ENCODE measurements at regions not wholly inside any gene's neighbourhood (a gene's known extent, or its start where the extent isn't known, plus 50 kb on each side); places are given as distances from the start of the nearest gene placed in this dataset.

- H3K4me3 ChIP-seq = no peak overlapping the region
- no peaks in the 10 kb centered on the region for H3K4me1 ChIP-seq (replicated peaks in 1 of 2; ENCODE audit: control insufficient read depth in 2 of 2, insufficient read depth in 2 of 2, low read length in 2 of 2)
- no peak for TF ChIP-seq SNRNP70 (optimal IDR thresholded peaks at IDR 0.05; ENCODE audit: low read depth, low read length)
- no peak for TF ChIP-seq ZNF12 (CRISPR knock-in tag; IDR thresholded peaks at IDR 0.05)
- no peak for TF ChIP-seq HINFP (tag; conservative IDR thresholded peaks at IDR 0.05; ENCODE audit: low read depth)
- no peak for TF ChIP-seq THRAP3 (IDR thresholded peaks at IDR 0.05; ENCODE audit: borderline replicate concordance)
- TF ChIP-seq NCOA1 (IDR thresholded peaks at IDR 0.05; ENCODE audit: low read depth) = no peak
- no peak for TF ChIP-seq CGGBP1 (CRISPR knock-in tag; IDR thresholded peaks at IDR 0.05)
- no peak for TF ChIP-seq SNAPC5 (CRISPR knock-in tag; IDR thresholded peaks at IDR 0.05)
- no peak for TF ChIP-seq BACH1 (tag; IDR thresholded peaks at IDR 0.05)
- TF ChIP-seq FOXK1 (CRISPR knock-in tag; IDR thresholded peaks at IDR 0.05; ENCODE audit: borderline replicate concordance) = no peak
- no peak for TF ChIP-seq POLR3A (IDR thresholded peaks at IDR 0.05; ENCODE audit: borderline replicate concordance, extremely low read depth, insufficient read depth, insufficient read length)
- no peak for TF ChIP-seq ZNF174 (CRISPR knock-in tag; IDR thresholded peaks at IDR 0.05)
- no peak for TF ChIP-seq TRIM24 (IDR thresholded peaks at IDR 0.05)
- TF ChIP-seq KDM5B (IDR thresholded peaks at IDR 0.05; ENCODE audit: insufficient replicate concordance, low read depth, low read length) = no peak
- TF ChIP-seq MTF1 (CRISPR knock-in tag; IDR thresholded peaks at IDR 0.05; ENCODE audit: borderline replicate concordance) = no peak
- no peak for TF ChIP-seq ZKSCAN1 (IDR thresholded peaks at IDR 0.05; ENCODE audit: low read depth, low read length)
- no peak for TF ChIP-seq MCM3 (IDR thresholded peaks at IDR 0.05)
- no peak for TF ChIP-seq ZNF224 (CRISPR knock-in tag; IDR thresholded peaks at IDR 0.05)
- WGBS (ENCODE audit: insufficient coverage, low coverage, missing lambda C conversion rate) = 5% methylated on average over 2 of the region's 2 CpGs
- DNase-seq (ENCODE audit: extremely low read depth in 1 of 4, low spot score in 3 of 4) (no peak), FAIRE-seq (no peak), ATAC-seq (no peak)
- no peaks in the 10 kb centered on the region for H3K27me3 ChIP-seq (ENCODE audit: control insufficient read depth in 2 of 2, insufficient read depth in 2 of 2, low read length in 2 of 2)
- BruUV-seq (replicated peaks) = no TSS peak
- H3K9me1 ChIP-seq (ENCODE audit: control insufficient read depth, insufficient read depth, low read length) = no peaks in the 10 kb centered on the region
- ChIA-PET POLR2A (interaction anchor here (0.7 kb wide), 1 partner anchor 835 kb away, joined by 3 read pairs; no protein-coding TSS in a partner anchor), CTCF (ENCODE audit: low intra/inter-chr PET ratio) (no interaction called here)
- no peak overlapping the region for H3K4me2 ChIP-seq (ENCODE audit: insufficient read depth, low read length)
- no peak overlapping the region for H3K9ac ChIP-seq (ENCODE audit: insufficient read depth in 1 of 2, low read depth in 2 of 2, low read length in 2 of 2)
- no peaks in the 10 kb centered on the region for H4K20me1 ChIP-seq (replicated peaks; ENCODE audit: control insufficient read depth, insufficient read depth, low read length)
- no peaks in the 10 kb centered on the region for H3K79me2 ChIP-seq (ENCODE audit: control insufficient read depth, insufficient read depth, low read length)
- H3K27ac ChIP-seq (ENCODE audit: extremely low read depth, low read depth, low read length) = no peak overlapping the region
- in situ Hi-C loops (cut with MboI) (no loop called here), intact Hi-C loops (cut with micrococcal nuclease) (no loop called here)
- no peaks in the 10 kb centered on the region for H3K9me3 ChIP-seq (replicated peaks; ENCODE audit: control insufficient read depth, insufficient read depth, low read depth, low read length)
- H2AFZ ChIP-seq (ENCODE audit: low read depth, low read length) = no peak overlapping the region
- H3K36me3 ChIP-seq (ENCODE audit: control insufficient read depth, insufficient read depth, low read length) = no peaks in the 10 kb centered on the region
These were observed 326.0 kb upstream of the MGAT5 start for GRCh38 chr2:133927894-133928293.
